ENCODE measurements at regions not wholly inside any gene's neighbourhood (a gene's known extent, or its start where the extent isn't known, plus 50 kb on each side); places are given as distances from the start of the nearest gene placed in this dataset.

DNA sequence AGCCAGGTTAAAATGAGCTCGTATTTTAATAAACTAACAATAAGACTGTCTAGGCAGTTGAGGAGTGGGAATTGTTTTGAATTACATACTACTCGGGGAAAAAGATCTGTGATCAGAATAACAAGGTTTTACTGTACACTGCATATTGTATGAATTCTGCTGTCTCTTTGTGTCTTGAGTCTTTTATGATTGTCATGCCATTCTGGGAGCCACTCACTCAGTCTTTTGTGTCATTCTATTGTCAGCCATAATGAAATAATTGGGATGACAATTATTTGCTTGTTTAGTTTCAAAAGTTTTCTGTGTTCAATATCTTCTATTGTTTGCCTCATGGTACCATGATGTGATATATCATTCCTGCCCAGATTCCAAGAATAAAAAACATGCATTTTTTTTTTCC is 339.6 kb upstream of the TBL1XR1 start:
- DNase-seq (ENCODE audit: low read depth): no peak

DNA sequence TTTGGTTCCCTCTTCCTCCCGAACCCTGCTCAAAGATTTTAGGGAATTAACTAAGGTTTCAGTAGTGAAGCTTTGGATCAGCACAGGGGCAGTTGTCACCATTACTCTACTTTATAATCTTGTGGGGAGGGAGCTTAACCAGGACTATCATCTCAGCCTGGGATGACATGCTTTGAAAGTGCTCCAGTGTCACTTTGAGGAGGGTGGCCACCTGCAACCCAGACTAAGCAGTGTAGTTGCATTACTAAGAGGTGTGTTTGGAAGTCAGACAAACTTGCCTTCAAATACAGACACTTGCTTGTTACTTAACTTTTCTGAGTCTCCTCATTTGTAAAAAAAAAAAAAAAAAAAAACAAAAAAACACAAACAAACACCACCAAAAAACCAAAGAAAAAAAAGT is 340.3 kb upstream of the TBL1XR1 start:
- DNase-seq (ENCODE audit: low read depth): no peak

DNA sequence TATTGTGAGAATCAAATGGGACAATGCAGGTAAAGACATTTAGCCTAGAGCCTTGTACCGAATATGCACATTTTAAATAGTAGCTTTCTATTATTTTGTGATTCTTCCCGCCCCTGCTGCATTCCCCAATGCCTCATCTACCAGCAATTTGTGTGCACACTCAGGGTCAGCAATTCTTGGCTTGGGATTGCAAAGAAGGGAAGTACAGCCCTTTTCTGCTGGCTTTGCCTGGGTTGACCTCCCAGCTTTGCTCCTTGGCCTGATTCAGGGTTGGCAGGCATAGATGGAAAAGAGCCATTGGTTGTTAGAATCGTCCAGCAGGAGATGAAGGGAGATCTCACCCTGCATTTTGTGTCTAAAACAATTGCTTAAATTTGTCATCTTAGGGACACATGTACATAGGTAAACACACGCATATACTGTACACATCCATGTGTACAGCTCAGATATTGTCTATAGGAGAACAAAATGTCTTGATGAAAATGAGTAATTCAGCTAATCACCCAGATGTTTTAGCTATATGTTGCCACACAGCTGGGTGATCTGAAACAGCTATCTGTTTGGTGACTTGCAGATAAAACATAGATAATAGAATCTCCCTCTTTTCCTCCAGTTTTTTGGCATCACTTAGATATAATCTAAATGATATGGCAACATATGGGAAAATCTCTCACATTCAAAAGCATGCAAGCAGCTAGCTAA is 340.9 kb upstream of the TBL1XR1 start:
- DNase-seq (ENCODE audit: low read depth): no peak

DNA sequence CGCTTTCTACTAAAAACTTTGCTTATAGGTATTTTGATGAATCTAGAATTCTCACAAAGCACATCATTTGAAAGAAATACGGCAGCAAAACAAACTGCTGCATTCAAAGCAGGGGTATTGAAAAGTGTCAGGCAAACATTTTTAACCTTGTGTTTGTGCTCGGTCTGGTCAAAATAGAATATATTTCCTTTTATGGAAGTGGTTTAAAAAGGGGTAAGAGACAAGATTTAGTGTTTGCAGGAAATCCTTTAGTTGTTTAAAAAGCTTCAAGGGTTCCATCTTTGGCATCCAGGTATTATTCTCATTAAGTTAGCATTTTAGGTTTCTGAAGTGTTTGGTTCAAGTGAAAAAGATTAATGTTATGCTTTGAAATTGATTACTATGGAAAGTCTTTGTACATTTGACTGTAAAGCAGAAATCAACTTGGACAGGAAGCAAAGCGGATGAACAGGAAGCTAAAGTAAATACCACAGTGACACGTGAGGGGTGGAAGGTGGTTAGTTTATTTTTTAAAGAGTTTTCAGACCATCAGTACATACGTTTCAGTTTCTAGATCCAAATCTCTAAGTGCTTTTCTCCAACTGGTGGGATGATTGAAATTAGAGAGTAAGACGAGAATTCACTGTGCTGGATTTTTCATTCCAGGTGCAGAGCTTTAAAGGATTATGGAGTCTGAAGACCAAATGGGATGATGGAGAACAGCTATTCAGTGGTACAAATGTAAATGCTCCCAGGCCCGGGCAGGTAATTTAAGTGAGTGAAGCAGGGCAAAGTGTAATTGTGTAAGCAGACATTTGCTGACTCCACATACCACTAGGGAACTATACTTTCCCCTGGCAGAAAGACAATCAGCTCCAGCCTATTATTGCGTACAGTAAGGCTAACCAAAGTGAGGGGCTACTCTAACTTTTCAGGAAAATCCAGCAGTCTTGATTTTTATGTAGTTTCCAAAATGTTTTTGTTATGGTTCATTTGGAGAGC is 341.8 kb upstream of the TBL1XR1 start:
- no peak for DNase-seq (ENCODE audit: low read depth)

DNA sequence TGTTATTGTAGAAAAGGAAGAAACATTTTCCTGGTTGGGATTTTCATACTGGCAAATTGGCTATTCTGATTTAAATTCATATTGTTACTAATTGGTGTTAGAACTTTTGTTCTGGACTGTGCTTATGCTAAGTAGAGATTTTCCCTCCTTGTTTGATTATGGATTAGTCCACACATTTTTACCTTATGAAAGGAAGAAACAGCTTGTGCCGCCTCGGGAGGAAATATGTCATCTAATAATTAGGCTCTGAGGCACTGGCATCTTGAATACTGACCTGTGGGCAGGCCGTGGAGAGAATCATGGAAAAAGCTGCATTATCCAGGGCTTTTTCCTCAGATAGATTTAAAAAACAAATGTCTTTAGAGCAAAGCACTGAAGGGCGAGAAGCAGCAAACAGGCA is 344.3 kb upstream of the TBL1XR1 start:
- DNase-seq (ENCODE audit: low read depth): no peak

DNA sequence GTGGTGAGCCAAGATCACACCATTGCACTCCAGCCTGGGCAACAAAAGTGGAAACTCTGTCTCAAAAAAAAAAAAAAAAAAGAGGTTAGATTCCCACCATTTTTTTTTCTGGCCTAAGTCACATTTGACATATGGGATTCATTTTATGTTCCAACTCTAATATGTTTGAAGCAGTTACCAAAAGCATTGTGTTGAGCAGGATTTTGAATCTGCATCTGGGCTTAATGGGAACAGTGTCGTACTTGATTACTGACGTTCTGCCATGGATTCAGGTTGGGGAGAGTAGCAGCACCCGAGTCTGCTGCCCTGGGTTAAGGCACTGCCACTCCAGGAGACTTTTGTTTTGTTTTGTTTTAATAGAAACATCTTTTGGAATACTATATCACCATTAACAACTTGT is 348.7 kb upstream of the TBL1XR1 start:
- DNase-seq (ENCODE audit: low read depth): no peak

DNA sequence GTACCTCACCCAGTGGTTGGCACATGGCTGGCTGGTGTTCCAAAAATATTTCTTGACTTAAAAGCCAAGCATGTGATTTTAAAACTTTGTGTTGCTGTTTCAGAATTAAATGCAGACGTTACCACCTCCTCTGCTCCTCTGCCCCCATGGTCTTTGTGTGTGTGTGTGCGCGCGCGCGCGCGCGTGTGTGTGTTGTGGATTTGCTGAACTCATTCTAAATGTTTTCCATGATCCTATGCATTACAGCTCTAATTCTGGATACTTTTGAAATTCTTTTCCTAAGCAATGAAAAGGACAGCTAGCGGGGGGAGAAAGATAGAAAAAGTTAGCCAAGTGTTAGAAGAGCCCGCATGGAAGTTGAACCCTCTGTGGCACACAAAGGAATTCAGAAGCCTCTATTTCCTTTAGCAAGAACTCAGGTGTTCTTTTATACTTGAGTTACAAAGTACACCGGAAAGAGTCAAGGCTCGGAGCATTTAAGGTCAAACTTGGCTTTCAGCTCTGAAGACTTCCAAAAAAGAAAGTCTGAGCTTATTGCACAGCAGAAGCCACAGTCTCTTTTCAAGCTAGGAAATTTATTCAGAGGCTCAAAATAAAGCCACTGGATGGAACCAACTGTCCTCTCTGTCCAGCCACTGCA is 350.5 kb upstream of the TBL1XR1 start:
- DNase-seq (ENCODE audit: low read depth): no peak

DNA sequence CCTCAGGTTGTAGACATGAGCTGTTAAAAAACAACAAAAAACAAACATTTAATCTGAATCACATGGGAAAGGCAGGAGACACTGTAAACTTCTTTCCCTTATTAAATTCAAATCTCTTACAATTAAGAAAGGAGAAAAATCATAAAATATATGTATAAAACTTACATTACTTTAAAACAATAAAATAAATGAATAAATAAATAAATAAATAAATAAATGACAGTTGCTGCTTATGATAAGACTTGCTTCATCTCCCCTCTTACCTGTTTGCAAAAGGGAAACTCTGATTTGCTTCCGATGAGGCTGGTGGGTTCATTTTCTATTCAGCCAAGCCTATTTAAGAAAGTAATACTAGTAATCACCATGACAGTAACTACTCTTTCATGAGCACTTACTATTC is 353.4 kb upstream of the TBL1XR1 start:
- DNase-seq (ENCODE audit: low read depth): no peak

DNA sequence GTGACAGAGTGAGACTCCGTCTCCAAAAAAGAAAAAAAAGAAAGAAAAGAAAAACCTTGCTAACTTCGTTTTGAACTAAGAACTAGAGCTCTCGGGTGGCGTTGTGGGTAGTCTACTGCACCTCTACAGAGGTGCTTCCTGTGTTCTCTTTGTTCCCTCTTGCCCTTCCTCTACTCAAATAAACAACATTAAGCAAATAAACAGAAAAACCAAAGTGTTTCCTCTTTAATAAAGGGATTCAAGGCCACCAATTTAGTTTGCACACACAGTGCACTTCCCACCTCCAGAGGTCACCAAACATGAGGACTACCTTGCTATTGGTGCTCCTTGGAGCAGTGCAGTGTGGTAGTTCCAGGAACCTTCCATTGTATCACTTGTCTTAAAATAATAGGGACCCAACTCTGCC is 354.2 kb upstream of the TBL1XR1 start:
- DNase-seq (ENCODE audit: low read depth): no peak

DNA sequence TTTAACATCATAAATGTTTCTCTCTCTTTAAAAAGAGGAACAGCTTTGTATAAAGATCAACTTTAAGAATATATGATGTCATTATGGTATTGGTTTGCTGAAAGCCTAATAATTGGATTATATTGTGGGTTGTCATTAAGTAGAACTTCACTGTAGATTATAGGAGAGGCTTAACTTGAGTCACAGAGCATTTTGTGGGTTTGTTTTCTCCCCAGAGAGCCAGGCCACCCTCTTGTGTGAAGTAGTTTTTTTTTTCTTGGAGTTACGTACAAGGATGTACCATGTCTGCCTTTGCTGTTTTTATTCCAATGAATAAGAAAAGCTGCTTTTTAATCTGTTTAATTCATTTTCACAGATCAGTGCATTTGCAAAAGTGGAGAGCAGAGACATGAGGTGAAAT is 354.8 kb upstream of the TBL1XR1 start:
- no peak for DNase-seq (ENCODE audit: low read depth)

DNA sequence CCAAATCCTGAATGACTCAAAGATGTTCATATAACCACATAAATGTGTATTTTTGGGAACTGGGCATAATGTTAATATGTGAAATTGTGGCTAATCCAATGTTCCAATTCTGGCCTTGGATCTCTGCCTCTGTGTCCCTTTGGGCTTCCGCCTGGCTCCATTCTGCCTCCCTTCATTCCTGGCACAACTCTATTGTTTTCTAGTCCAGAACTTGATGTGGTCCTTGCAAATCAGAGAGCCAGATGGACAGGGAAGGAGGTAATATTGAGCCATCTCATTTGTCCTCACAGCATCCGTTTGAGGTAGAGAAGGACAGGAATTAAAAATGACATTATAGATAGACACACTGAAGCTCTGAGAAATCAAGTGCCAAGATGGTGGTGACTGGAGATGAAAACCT is 355.7 kb upstream of the TBL1XR1 start:
- DNase-seq (ENCODE audit: low read depth): no peak

DNA sequence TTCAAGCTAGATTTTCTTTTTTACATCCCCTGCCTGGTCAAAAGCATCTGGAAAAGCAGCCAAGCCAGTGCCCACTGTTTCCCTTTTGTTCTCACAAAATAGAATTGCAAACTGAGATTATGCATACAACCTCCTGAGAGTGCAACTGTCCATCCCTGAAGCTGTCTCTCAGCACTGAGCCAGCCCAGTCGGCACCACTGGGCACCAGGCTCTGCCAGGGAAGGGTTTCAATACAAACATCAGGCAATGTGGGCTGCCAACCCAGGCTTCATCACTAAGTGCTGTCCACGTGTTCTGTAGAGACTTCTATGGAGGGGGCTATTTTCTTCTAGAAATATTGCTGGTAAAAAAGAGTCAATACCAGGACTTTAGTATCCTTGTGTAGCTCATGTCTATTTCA is 356.3 kb upstream of the TBL1XR1 start:
- no peak for DNase-seq (ENCODE audit: low read depth)

DNA sequence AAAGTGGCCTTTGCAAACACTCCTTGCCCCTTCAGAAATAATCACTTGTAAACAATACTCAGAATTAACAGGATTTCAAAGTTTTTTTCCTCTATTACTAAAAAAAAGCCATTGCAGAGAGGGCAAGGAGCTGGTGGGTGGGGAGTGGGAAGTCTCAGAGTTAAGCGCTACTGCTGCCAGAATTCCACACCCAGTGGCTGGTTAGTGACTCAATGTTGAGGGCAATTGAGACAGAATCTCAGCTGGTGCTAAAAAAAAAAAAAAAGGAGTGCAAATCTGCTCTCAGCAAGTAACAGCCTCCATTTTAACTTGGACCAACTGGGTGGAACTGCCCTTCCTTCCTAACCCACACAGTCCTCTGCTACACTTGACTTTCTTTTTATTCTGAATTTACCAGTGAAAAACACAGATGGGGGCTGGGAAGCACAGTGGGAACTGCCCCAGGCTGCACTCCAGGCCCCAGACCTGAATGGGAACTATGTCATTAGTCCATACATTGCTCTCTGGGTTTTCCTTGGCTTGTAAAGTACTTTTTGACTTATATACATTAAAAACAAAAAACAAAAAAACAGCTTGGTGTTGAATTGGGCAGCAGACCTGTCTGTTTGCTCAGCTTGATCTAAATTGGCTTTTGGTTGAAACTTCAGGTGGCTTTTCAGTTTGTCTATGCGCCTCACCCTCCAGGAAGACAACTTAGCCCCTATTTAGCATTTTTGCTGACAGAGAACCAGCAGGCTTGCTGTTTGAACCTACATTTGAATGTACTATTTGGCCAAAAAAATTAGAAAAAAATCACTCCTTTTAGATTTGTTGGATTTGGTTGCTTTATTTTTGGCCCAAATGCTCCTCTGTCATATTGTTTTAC is 357.8 kb upstream of the TBL1XR1 start:
- no peak for DNase-seq (ENCODE audit: low read depth)

DNA sequence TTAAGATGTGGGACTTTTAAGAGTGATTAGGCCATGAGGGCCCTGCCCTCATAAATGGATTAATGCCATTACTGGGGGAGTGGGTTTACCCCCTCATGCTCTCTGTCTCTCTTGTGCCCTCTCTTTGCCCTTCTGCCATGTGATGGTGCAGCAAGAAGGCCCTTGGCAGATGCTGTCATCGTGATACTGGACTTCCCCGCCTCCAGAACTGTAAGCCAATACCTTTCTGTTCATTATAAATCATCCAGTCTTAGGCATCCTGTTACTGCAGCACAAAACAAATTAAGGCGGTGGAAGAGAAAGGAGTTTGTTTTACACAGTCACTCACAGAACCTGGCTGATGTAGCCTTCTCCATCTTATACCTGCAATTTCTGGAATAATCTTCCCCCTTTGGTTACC is 360.3 kb upstream of the TBL1XR1 start:
- DNase-seq (ENCODE audit: low read depth): no peak

DNA sequence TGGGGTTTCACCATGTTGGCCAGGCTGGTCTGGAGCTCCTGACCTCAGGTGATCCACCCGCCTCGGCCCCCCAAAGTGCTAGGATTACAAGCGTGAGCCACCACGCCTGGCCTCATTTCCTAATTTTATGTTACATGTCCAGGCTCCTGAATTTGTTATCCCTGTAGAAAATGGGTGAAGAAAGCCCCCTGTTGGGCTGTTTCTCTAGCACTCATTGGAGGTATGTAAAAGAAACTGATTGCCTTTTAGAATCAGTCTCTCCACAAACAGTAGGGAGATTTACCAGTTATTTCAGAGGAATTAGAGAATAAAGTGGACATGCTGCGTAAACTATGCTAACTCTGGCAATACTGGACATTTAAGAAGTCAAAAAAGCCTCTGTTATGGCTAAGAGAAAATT is 364.1 kb upstream of the TBL1XR1 start:
- no peak for DNase-seq (ENCODE audit: low read depth)

DNA sequence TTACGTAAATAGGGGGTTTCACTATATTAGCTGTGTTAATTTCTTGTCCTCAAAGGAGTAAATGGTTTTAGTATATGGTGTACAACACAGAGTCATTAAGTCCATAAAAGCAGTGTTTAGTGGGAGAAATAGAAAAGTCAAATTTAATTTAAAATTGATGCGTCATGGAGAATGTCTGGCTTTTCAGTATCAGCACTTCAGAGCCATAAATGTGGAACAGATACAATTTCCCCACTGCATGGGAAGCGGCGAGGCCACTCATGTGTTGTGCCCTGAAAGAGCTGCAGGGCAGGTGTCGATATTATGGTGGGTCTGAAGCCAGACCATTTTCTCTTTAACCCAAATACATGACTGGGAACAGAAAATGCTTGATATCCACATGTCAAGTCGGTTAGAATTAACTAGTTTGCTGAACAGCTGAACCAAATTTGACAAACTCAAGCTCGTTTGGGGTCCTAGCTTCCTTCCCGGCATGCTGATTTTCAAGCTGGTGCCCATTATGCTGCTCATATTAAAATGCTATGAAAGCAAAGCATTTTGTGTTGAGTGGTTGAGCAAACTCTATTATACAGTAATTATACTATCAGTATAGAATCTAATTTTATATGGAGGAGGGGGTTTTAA is 364.6 kb upstream of the TBL1XR1 start:
- DNase-seq (ENCODE audit: low read depth): no peak

DNA sequence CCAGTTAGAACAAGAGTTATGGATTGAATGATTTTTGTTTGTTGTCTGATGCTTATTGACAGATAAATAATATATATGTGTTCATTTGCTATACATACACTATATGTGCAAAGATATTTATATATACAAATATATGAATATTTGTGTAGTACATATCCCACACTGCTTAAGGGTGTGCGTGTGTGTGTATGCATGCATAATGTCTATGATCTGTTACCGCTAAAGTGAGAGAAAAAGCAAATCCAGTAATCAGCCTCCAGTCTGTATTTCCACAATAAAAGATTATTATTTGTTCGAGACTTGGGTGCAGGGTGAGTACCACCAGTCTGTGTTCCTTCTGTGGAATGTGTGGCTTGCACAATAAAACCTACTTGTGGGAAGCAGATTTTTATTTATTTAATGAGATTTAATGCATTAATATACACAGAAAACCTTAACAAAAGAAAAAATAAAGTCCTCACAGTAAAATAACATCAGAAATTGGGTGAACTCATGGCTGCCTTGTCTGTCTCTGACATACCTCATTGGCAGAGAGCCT is 366.0 kb upstream of the TBL1XR1 start:
- no peak for DNase-seq (ENCODE audit: low read depth)

DNA sequence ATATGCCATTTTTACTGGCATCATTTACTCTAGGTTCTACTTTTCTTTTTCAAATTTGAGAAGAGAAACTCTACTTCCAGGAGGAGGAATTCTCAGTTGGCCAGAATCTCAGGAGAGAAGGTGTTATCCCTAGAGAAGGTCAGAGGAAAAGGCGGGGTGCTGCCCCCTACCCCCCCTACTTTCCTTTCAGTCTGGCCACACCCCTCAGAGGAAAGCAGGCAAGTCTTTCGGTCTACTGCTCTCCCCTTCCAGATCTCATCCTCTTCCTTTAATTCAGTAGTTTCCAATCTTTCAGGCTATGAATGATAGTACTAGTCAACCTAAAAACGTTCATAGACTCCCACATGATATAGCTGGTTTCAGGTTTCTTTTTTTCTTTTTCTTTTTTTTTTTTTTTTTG is 366.5 kb upstream of the TBL1XR1 start:
- no peak for DNase-seq (ENCODE audit: low read depth)

DNA sequence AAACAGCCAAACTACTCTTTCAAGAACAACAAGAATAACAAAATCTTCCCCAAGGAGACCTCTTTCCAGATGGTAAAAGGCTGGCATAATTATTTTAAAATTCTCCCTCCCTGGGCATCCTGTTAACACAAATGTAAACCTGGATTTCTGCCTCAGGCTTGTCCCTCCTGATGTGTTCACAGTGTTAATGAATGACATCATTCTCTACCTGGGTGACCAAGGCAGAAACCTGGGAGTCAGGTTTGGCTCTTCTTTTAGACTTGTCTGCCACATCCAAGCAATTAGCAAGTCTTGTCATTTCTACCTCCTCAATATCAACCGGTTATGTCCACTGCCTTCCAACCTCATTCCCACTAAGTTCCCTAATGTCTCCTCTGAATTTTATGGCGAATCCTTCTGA is 368.7 kb upstream of the TBL1XR1 start:
- DNase-seq (ENCODE audit: low read depth): no peak

DNA sequence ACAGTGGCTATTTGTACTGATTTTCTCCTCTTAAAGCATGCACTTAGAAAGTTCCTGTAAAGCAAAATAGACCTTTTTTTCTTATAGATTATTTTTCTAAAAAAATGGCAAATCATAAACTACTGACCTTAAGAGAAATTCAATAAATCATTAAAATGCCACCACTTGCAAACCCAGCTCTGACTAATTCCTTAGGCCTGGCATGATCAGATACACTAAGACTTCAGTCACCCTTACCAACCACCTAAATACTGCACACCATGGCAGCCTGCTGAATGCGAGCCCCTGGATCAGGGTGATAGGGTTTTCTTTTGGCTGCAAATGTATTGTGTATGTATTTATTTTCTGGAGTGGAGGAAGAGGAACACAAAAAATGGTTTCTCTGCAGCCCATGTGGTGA is 370.6 kb upstream of the TBL1XR1 start:
- no peak for DNase-seq (ENCODE audit: low read depth)

DNA sequence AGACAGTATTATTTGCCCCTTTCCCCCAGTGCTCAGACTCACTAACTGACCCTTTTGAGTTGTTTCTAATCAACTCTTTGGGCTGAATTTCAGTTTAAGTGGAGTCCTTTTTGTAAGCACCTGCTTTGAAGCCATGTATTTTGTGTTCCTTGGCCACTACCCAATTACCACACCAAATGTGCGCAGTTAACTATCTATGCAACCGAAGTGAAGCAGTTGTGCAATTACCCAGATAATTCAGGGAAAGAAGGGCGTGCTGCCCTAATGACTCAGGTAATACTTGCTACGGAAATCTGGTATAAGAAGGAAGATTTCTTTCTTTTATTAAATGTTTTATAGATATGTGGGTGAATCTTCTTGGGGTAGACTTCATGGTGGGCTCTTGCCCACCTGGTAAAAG is 371.9 kb upstream of the TBL1XR1 start:
- DNase-seq (ENCODE audit: low read depth): no peak

Measured in activated T-cell treated with anti-CD3 and anti-CD28 coated beads for 24 hours (primary cell).